T-helper 2 cell (primary cell): ENCODE measurements at regions not wholly inside any gene's neighbourhood (a gene's known extent, or its start where the extent isn't known, plus 50 kb on each side); places are given as distances from the start of the nearest gene placed in this dataset.

Experiments
- DNase-seq, 5 experiments: peaks; one replicate each; pipeline versions ENCODE4 v3.0.0 to v3.0.0-alpha.2; 2012 to 2022

- DNase-seq, result peak in 1 of 5 experiments; percentile 47
These were observed 87.9 kb downstream of the CHST2 start for GRCh38 chr3:143207338-143207961.

- DNase-seq, result peak in 1 of 5 experiments; percentile 78
These were observed 89.6 kb downstream of the CHST2 start for GRCh38 chr3:143208976-143209714.

- peak in 1 of 5 experiments; percentile 12 for DNase-seq
These were observed 90.1 kb downstream of the CHST2 start for GRCh38 chr3:143209715-143210059.

- DNase-seq, result no peak
These were observed 90.6 kb downstream of the CHST2 start for GRCh38 chr3:143210141-143210540.

GRCh38 chr3:143215059-143215458 is 95.5 kb downstream of the CHST2 start:
- DNase-seq, result no peak
